Stimulated activated naive CD8-positive, alpha-beta T cell treated with anti-CD3 and anti-CD28 coated beads, Interleukin-15, Interleukin-2, amounts not matched to agents 100 ng/mL and 50 ng/mL, for 24 hours (primary cell): ENCODE measurements at regions not wholly inside any gene's neighbourhood (a gene's known extent, or its start where the extent isn't known, plus 50 kb on each side); places are given as distances from the start of the nearest gene placed in this dataset.

ENCODE experiments used
- H3K27ac Mint-ChIP-seq: one replicate; pipeline ENCODE4 v1.8.0; 2021; ENCODE audit warnings: mild to moderate bottlenecking, mixed read lengths
- H3K27me3 Mint-ChIP-seq: one replicate; pipeline ENCODE4 v1.8.0; 2021; ENCODE audit warnings: mixed read lengths
- H3K36me3 Mint-ChIP-seq: one replicate; pipeline ENCODE4 v1.8.0; 2021; ENCODE audit warnings: low read depth, mixed read lengths
- H3K4me1 Mint-ChIP-seq: one replicate; pipeline ENCODE4 v1.8.0; 2021; ENCODE audit warnings: low read depth, mixed read lengths
- H3K4me3 Mint-ChIP-seq: one replicate; pipeline ENCODE4 v1.8.0; 2021; ENCODE audit warnings: mild to moderate bottlenecking, mixed read lengths
- H3K9me3 Mint-ChIP-seq: one replicate; pipeline ENCODE4 v1.8.0; 2021; ENCODE audit warnings: mixed read lengths

DNA sequence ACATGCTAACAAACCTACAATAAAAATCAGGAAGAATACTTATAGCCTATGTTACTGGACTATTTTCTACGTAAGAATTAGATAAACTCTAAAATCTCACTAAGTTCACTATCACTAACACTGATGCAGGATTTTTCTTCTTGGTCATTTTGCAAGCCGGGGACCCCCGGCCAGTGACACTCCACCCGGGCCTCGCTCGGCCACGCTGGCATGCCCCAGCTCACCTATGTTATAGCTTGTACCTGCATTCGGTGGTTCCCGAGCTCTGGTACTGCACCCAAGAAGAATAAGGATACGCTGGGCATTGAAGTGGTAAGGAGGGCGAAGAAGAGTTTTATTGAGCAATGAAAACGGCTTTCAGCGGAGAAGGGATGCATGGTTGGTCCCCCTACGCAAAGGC lies 245.3 kb upstream of the NBEA start:
- Mint-ChIP-seq H3K4me3 (no peak overlapping the region), H3K4me1 (no peaks in the 10 kb centered on the region), H3K9me3 (no peaks in the 10 kb centered on the region), H3K27ac (no peak overlapping the region), H3K36me3 (no peaks in the 10 kb centered on the region), H3K27me3 (no peaks in the 10 kb centered on the region)

DNA sequence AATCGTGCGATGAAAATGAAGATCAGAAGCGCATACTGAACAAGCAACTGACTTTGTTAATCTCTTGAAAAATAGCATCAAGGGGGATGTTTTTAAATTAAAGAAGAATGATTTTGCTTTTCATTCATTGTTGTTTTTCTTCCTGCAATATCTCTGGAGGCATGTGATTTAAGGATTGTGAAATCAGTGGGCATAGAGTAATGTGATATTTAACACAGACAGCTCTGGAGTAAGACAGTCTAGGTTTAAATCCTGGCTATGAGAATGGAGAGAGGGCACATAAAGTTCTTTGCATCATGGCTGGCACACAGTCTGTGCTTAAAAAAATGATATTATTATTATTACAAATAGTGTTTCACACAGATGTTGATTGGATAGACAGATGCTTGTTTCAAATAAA lies 243.1 kb upstream of the NBEA start:
- H3K27me3 Mint-ChIP-seq: no peaks in the 10 kb centered on the region
- H3K36me3 Mint-ChIP-seq: no peaks in the 10 kb centered on the region
- H3K9me3 Mint-ChIP-seq: no peaks in the 10 kb centered on the region
- H3K4me1 Mint-ChIP-seq: no peaks in the 10 kb centered on the region
- H3K27ac Mint-ChIP-seq: no peak overlapping the region
- no peak overlapping the region for H3K4me3 Mint-ChIP-seq

DNA sequence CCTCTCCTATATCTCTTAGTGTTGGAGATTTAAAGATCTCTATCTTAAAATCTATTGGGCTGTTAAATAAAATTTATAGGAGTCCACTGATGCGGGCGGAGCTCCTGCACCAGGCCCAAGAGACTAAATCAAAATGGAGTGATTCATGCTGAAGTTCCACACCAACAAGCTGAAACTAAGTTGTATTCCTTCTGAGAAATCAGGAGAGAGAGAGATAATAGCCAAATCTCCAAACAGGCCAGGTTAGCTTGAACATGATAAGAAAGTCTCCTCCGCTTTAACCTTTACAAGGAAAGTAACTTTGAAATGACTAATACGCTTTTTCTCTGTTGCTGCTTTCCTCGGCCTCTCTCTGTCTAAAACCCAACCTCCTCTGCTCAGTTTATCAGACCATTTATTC lies 241.9 kb upstream of the NBEA start:
- Mint-ChIP-seq H3K36me3 (no peaks in the 10 kb centered on the region), H3K4me1 (no peaks in the 10 kb centered on the region), H3K27ac (no peak overlapping the region), H3K9me3 (no peaks in the 10 kb centered on the region), H3K27me3 (no peaks in the 10 kb centered on the region), H3K4me3 (no peak overlapping the region)

DNA sequence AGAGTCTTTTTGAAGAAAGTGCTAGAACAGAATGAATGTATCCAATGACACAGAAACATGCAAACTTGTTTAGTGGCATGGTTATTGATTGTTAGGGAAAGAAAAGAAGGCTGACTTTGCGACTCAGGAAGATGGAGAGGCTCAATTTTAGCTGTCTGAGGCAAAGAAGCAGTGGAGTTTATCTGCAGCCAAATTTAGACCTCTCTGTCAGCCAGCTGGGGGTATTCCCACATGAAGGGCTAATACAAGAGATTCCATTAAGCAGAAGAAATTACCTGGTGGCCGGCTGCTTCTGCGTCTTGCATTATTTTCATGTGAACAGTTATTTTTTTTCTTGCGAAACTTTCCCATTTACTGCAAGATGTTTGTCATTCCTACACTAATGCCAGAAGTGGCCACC lies 240.2 kb upstream of the NBEA start:
- no peaks in the 10 kb centered on the region for H3K4me1 Mint-ChIP-seq
- no peaks in the 10 kb centered on the region for H3K36me3 Mint-ChIP-seq
- H3K9me3 Mint-ChIP-seq: peaks cover 5% of the 10 kb centered on the region
- H3K4me3 Mint-ChIP-seq: no peak overlapping the region
- H3K27ac Mint-ChIP-seq: no peak overlapping the region
- no peaks in the 10 kb centered on the region for H3K27me3 Mint-ChIP-seq

DNA sequence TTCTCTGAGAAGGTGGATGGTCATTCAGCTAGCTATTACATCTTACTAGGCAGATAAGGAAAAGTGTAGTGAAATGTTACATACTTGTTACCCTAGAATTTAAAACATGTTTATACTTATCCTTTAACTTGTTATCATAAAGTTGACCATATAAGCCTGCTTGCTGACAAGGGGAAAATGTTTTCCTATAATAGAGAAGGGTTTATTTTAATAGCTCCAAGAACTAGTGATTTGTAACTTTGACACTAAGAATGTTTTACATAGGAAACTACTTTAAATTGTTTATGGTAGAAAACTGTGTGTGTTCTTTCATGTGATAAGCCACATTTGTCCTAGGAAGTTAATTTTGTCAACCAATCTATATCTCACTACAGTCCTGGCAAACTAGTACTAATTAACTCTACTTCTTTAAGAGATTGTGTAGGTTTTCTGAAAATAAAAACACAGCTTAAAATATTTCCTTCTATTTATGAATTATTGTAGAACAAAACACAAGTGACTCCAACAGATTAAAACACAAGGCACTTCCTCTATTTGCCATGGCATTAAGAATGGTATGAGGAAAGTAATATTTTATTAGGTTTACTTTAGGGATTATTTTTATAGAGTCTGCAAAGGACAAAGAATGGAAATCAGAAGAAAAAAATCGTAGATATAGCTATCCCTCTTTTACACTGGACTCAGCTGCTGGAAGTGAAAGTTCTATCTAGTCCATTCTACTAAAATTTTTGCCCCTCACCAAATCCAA lies 233.3 kb upstream of the NBEA start:
- Mint-ChIP-seq H3K4me1 (no peaks in the 10 kb centered on the region), H3K36me3 (no peaks in the 10 kb centered on the region), H3K27ac (no peak overlapping the region), H3K9me3 (peaks cover 8% of the 10 kb centered on the region), H3K27me3 (no peaks in the 10 kb centered on the region), H3K4me3 (no peak overlapping the region)

DNA sequence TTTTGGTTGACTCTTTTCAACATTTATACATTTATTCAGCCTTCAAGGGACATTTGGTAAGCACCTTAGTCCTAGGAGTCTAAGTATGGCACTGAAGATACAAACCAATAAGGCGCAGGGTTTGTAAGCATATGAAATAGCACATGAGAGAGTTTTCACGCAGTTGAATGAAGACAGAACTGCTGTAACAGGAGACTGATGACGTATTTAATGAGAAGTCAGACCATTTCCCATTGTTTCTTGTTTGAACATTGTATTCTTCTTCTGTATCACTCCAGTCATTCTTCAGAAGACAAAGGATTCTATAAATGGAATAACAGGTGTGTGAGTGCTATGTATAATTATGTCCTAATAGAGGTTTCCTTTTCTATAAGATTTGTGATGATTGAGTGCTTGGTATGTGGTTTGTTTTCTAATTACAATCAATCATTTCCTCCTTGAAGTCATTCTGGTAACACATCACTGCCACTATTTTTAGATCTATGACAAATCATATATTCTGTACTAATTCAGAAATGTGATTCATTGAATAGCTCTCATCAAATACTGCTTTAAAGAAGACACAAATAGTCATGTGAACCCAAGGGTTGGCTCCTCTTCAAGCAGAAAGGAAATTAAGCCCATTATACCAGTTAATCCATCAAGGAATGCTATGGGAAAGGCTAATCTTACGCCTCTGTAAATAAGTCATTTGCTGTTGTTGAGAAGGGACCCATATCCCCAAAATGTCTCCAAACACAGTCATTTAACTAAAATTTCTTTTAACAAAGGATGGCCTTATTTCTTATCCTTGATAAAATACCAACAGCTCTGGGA lies 222.8 kb upstream of the NBEA start:
- H3K9me3 Mint-ChIP-seq: peaks cover 2% of the 10 kb centered on the region
- H3K36me3 Mint-ChIP-seq: no peaks in the 10 kb centered on the region
- H3K4me1 Mint-ChIP-seq: no peaks in the 10 kb centered on the region
- no peak overlapping the region for H3K4me3 Mint-ChIP-seq
- no peaks in the 10 kb centered on the region for H3K27me3 Mint-ChIP-seq
- H3K27ac Mint-ChIP-seq: no peak overlapping the region

DNA sequence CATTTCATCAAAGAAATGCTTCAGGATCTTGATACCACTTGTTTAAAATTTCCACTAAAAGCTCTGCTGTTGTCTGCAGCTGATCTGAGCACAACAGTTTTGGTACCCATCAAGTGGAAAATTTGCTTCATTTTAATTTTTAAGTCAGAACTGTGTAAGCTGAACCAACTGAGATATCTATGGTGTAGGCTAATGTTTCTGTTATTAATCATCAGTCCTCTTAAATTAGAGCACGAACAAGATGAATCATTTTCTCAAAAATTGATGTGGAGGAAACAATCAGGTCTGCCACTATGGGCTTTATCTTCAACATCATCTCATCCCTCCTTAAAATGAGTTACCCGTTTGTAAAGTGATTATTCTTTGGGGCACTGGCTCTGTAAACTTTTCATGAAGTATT lies 221.5 kb upstream of the NBEA start:
- H3K4me3 Mint-ChIP-seq: no peak overlapping the region
- H3K4me1 Mint-ChIP-seq: no peaks in the 10 kb centered on the region
- no peaks in the 10 kb centered on the region for H3K36me3 Mint-ChIP-seq
- no peaks in the 10 kb centered on the region for H3K9me3 Mint-ChIP-seq
- H3K27ac Mint-ChIP-seq: no peak overlapping the region
- no peaks in the 10 kb centered on the region for H3K27me3 Mint-ChIP-seq

DNA sequence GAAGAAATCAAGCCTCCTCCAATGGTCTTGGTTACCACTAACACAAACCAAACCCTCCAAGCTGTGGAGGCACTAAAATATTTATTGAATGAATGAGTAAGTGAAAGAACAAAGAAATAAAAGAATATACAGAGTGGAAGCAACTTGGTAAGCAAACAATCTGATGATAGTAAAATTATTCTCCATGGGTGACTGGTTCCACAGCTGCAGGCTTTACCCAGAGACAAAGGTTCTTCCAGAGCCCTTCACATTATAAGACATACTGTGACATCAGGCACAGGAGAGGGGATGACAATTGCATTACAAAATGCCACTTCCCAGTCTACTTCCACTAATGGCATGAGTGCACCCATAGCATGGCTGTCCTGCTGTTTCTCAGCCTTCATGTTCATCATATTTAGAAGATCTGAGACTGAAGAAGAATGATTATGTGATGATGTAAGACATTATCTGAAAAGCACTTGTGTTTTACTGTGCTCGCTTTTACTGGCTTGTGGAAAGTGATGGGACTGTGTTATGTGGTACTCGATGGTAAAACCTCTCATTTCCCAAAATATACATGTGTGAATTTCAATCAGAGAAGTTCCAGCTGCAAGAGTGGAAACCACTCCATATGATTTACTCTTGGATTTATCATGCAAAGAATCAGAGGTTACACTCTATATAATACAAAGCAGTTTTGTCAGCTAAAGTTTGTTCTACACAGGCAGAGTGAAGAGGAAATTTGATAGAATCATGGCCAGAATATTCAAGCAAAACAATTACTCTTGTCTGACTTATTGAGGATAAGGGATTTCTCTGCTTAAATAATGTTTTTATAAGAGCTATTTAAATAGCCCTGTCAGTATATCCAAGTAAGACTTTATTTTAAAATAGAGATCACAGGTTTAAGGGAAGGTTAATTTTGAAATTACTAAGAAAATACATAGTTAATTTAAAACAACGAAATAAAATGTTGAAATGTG lies 220.2 kb upstream of the NBEA start:
- no peaks in the 10 kb centered on the region for H3K36me3 Mint-ChIP-seq
- no peaks in the 10 kb centered on the region for H3K27me3 Mint-ChIP-seq
- no peaks in the 10 kb centered on the region for H3K9me3 Mint-ChIP-seq
- H3K27ac Mint-ChIP-seq: no peak overlapping the region
- H3K4me1 Mint-ChIP-seq: no peaks in the 10 kb centered on the region
- H3K4me3 Mint-ChIP-seq: no peak overlapping the region

DNA sequence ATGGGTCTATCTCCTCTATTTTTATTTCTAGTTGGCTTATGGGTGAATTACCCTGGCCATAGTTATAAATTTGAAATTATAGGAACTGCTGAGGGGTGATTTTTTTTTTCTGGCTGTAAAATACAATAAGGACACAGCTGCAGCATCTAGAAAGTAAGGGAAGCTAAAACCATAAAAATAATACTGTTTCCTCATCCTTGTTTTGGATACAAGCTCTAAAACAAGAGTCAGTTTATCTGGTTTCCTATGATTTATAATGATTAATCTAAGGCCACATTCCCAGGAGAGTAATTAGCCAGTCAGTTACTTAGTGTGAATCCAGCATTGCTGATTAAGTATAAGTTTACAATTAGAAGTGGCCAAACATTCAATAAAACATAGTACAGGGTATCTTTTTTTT lies 219.1 kb upstream of the NBEA start:
- Mint-ChIP-seq H3K27ac (no peak overlapping the region), H3K27me3 (no peaks in the 10 kb centered on the region), H3K36me3 (no peaks in the 10 kb centered on the region), H3K4me1 (no peaks in the 10 kb centered on the region), H3K4me3 (no peak overlapping the region), H3K9me3 (no peaks in the 10 kb centered on the region)

DNA sequence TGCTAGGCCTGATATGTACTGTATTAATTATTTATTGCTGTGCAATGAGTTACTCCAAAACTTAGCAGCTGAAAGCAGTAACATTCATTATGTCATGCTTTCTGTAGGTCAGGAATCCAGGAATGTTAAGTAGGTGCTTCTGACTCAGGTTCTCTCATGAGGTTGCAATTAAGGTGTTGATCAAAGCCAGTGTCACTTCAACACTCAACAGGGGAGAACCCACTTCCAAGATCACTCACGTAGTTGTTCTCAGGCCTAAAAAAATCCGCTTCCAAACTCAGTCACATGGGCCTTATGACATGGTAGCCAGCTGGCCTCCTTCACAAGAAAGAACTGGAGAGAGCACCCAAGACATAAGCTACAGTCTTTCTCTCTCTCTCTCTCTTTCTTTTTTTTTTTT lies 211.1 kb upstream of the NBEA start:
- Mint-ChIP-seq H3K27ac (no peak overlapping the region), H3K4me1 (no peaks in the 10 kb centered on the region), H3K9me3 (peaks cover 5% of the 10 kb centered on the region), H3K27me3 (no peaks in the 10 kb centered on the region), H3K4me3 (no peak overlapping the region), H3K36me3 (no peaks in the 10 kb centered on the region)

DNA sequence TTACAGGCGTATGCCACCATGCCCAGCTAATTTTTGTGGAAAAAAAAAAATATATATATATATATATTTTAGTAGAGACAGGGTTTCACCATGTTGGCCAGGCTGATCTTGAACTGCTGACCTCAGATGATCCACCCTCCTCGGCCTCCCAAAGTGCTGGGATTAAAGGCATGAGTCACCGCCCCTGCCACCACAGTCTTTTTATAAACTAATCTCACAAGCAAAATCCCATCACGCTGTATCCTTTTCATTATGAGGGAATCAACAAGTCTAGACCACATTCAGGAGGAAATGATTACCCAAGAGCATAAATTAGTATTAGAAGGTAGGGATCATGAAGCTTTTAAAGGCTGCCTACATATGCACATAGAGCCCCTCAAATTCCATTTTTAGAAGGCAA lies 210.6 kb upstream of the NBEA start:
- Mint-ChIP-seq H3K27me3 (no peaks in the 10 kb centered on the region), H3K9me3 (peaks cover 5% of the 10 kb centered on the region)

DNA sequence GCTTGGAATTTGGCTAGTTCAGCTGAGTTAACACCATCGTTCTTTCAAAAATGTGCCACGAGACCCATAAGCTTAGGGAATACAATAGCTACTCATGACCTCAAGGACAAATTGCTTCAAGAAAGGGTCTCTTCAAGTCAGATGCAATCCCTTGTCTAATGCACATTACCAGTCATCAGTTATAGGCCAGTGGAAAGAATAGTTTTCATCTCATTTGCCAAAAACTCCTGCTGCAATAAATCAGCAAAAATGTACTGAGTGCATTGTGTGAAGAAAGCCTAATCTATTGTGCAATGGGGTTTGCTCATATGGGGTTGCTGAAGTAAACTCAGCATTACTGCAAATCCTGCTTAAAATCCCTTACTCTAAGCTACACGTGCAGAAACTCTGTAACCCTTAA lies 208.3 kb upstream of the NBEA start:
- Mint-ChIP-seq H3K9me3 (peaks cover 5% of the 10 kb centered on the region), H3K4me3 (no peak overlapping the region), H3K4me1 (no peaks in the 10 kb centered on the region), H3K27me3 (no peaks in the 10 kb centered on the region), H3K36me3 (no peaks in the 10 kb centered on the region), H3K27ac (no peak overlapping the region)

More for the DNA sequence above, 210.6 kb upstream of the NBEA start:
- H3K4me3 Mint-ChIP-seq: no peak overlapping the region
- H3K27ac Mint-ChIP-seq: no peak overlapping the region
- H3K4me1 Mint-ChIP-seq: no peaks in the 10 kb centered on the region
- no peaks in the 10 kb centered on the region for H3K36me3 Mint-ChIP-seq

DNA sequence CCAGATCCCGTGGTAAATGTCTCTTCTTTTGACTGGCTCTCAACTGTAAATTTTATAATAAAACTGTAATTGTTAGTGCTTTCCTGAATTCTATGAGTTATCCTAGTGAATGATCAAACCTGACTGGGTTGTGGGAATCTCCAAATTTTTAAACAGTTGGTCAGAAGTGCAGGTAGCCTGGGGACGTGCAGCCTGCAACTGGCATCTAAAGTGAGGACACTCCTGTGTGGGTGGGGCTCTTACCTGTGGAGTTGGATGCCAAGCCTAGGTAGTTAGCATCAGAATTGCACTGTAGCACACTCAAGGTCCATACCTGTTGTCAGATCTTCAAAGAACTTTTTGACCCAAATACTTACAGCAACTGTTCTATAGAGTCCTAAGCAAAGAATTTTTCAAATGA lies 207.1 kb upstream of the NBEA start:
- Mint-ChIP-seq H3K27ac (no peak overlapping the region), H3K4me3 (no peak overlapping the region), H3K27me3 (no peaks in the 10 kb centered on the region), H3K4me1 (no peaks in the 10 kb centered on the region), H3K9me3 (no peaks in the 10 kb centered on the region), H3K36me3 (no peaks in the 10 kb centered on the region)

DNA sequence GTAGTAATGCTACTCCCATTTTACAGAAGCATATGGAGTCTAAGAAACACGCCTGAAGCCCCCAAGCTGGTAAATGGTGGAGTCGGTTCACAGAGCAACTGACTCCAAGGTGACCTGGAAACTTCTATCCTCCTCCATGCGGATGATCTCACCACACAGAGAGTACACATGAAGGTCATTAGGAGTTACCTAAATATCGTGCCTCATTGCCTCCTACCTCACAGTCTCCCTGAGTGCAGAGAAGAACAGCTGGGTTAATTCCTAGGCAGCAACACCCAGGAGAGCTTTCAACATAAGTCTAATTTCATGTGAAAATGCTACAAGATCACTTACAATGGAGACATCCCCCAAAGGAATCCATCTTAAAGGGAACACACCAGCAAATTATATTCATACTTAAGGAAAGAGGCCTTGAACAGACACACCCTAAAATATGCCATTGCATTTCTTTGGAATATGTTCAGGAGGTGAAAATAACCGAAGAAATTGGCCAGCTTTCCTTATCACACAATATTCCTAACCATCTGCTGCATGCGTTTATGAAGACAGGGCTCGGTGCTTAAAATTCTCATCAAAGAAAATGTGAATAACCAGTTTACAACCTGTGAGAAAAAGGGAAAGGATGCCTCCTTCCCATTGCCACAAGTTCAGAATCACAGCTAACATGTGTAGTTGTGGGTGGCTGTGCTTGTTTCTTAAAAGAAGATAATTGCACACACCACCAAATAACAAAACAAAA lies 203.6 kb upstream of the NBEA start:
- H3K36me3 Mint-ChIP-seq: no peaks in the 10 kb centered on the region
- no peaks in the 10 kb centered on the region for H3K9me3 Mint-ChIP-seq
- H3K4me1 Mint-ChIP-seq: no peaks in the 10 kb centered on the region
- no peak overlapping the region for H3K27ac Mint-ChIP-seq
- no peaks in the 10 kb centered on the region for H3K27me3 Mint-ChIP-seq
- no peak overlapping the region for H3K4me3 Mint-ChIP-seq
